Occipital lobe (tissue), 1 donor: ENCODE measurements at regions not wholly inside any gene's neighbourhood (a gene's known extent, or its start where the extent isn't known, plus 50 kb on each side); places are given as distances from the start of the nearest gene placed in this dataset.

Experiments
- DNase-seq: peaks from one replicate; lab custom pipeline; 2025; lab: John Stamatoyannopoulos, UW

DNA sequence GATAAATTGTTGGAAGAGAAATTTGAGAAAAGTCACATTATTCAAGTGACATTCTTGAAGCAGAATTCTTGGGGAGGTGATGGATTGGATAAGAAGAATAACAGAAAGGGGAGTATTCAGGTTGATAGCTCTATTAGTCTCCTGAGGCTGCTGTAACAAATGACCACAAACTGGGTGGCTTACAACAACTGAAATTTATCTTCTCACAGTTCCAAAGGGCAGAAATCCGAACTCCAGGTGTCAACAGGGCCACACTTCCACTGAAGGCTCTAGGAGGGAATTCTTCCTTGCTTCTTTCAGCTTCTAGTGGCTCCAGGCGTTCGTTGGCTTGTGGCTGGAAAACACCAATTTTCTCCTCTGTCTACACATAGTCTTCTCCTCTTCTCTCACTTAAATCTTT, 99.8 kb downstream of the TES start:
- no peak for DNase-seq

DNA sequence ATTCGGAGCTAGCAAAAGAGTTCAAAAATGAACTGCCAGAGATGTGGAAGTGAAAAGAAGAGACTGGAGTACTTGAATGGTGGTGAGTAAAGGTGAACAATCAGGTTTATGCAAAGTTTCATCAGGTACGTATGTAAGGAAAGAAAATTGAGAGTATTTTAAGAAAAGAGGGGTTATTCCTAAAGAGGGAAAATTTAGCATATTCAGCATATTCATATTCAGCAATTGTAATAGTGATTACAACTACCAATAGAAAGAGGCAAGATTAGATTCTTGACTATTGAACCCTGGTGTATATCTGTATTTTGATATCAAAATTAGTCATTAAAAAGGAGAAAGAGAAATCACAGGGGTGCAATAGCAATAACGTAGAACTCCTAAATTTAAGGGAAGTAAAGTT, 100.9 kb downstream of the TES start:
- no peak for DNase-seq

GRCh38 chr7:116311816-116312471, 101.6 kb downstream of the TES start:
- DNase-seq: no peak

GRCh38 chr7:116315293-116315692, 105.0 kb downstream of the TES start:
- DNase-seq: no peak

- no peak for DNase-seq
These were observed 105.5 kb downstream of the TES start for GRCh38 chr7:116315803-116316202.

GRCh38 chr7:116316838-116317628, 106.7 kb downstream of the TES start:
- DNase-seq: peak; percentile 29

- DNase-seq: no peak
These were observed 107.6 kb downstream of the TES start for GRCh38 chr7:116317907-116318306.

DNA sequence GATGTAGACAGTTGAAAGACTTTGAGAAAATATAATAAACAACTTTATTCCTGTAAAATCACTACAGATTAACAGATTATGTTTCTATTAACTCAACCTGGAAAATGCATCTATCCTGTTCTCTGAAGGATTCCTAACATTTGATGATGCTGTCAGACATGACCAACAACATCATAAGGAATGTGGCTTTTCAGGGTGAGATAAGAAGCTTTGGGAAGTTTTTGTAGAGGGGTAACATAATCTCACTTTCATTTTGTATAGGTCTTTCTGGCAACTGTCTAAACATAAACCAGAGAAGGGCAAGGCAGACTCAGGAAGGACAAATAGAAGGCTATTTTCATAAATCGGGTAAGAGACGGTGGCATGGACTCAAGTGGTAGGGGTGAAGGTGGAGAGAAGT, 112.2 kb downstream of the TES start:
- DNase-seq: no peak

DNA sequence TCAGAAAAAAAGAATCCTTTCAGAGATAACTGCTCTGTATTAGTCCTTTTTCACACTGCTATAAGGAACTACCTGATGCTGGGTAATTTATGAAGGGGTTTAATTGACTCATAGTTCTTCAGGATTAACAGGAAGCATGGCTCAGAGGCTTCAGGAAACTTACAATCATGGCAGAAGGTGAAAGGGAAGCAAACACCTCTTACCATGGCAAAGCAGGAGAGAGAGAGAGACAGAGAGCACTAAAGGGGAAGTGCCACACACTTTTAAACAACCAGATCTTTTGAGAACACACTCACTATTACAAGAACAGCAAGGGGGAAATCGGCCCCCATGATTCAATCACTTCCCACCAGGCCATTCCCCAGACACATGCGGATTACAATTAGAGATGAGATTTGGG, 114.2 kb downstream of the TES start:
- no peak for DNase-seq

- DNase-seq: no peak
These were observed 115.2 kb downstream of the TES start for GRCh38 chr7:116325517-116325916.

GRCh38 chr7:116327135-116327534, 116.8 kb downstream of the TES start:
- no peak for DNase-seq

DNA sequence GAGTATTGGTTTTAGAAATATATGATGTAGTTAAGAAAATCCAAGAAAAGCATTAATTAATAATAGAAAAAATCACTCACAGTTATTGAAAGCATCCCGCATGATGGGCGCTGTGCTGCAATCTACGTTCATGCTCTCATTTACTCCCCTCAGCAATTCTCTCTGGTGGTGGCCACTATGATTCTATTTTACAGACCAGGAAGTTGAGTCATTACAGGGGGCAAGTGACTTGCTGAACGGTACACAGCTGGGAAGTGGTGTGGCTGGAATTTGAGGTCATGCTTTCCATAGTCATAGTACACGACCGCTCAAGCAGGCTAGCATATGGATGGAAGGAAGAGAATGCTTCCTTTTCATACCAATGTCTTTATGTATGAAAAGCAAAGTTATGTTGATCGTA, 117.4 kb downstream of the TES start:
- DNase-seq: no peak

DNA sequence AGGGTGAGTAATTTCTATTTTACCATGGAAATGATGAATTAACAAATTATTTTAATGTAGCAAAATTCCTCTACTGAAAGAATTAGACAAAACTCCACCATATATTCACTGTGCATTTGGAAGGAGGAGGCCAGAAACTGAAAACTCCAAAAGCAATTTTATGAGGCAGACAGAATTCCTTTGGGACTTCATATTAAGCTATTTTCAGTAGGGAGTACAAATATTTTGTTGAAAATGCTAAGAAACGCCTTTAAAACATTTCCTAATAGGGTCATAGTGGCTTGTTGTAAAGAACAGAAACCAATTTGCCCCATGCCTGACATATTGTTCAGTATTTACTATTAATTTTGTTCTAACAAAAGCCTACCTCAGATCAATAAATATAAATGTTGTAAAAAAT, 117.8 kb downstream of the TES start:
- no peak for DNase-seq

GRCh38 chr7:116329686-116330503, 119.6 kb downstream of the TES start:
- DNase-seq: no peak

DNA sequence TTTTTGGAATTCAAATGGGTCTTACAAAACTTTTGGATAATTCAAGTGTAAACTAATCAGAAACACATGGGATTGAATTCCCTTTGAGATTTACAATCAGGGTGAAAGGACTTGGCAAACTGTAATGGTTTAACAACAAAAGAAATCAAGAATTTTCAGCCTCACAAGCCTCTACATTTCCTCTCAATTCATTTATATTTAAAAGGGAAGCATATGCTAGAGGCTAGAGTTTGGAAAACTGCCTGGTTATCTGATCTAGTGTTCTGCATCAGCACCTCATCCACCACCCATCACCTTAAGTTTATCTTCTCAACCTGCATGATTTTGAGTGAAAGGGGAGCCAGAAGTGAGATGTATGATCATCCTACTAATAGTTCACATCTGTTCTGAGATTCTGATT, 120.7 kb downstream of the TES start:
- no peak for DNase-seq

GRCh38 chr7:116332766-116333165, 122.4 kb downstream of the TES start:
- no peak for DNase-seq

GRCh38 chr7:116334555-116334954, 124.2 kb downstream of the TES start:
- no peak for DNase-seq

GRCh38 chr7:116337018-116337417, 126.7 kb downstream of the TES start:
- DNase-seq: no peak

- no peak for DNase-seq
These were observed 127.5 kb downstream of the TES start for GRCh38 chr7:116337800-116338199.

GRCh38 chr7:116339564-116339963, 129.2 kb downstream of the TES start:
- DNase-seq: no peak

DNA sequence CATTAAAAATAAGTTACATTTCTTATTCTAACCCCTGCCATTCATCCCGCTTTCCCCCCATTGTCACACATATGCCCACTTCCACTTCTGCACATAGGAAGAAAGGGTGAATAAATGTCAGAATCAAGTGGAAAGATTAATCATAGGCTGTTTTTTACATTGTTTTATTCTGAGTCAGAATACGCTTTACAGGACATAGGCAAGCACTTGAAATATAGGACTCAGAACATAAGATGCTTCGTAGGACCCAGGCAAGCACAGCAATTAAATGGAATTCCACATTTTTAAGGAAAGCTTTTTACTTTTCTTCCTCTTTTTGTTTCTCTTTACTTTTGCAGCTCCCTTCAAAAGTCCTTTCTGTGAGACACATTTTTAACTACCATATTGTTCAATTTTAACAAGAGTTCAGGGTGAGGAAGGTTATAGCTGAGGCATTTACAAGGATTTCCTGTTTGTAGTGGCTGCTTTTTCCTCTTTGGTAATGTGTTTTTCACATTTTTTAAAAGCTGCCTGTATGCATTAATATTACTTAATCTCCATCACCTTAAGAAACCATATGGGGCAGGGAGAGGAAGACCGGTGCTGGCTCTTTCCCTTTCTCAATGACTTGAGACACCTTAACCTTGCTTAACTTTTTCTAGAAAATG, 130.0 kb downstream of the TES start:
- no peak for DNase-seq
